ENCODE measurements at regions not wholly inside any gene's neighbourhood (a gene's known extent, or its start where the extent isn't known, plus 50 kb on each side); places are given as distances from the start of the nearest gene placed in this dataset.

- DNase-seq (ENCODE audit: low spot score) (no peak), ATAC-seq (no peak)
- POLR2A ChIA-PET = no interaction called here
- Mint-ChIP-seq H3K4me1 (peaks cover 24% of the 10 kb centered on the region), H3K27me3 (ENCODE audit: low read depth) (no peaks in the 10 kb centered on the region; the same call in 1 of the 2 replicates), H3K36me3 (no peaks in the 10 kb centered on the region), H3K9me3 (no peaks in the 10 kb centered on the region), H3K4me3 (no peak overlapping the region), H3K27ac (no peak overlapping the region)
- CTCF ChIA-PET = no interaction called here
- TF ChIP-seq FOXK1 (CRISPR knock-in tag; IDR thresholded peaks at IDR 0.05) (no peak), RORB (CRISPR knock-in tag; IDR thresholded peaks at IDR 0.05) (no peak), ERG (CRISPR knock-in tag; IDR thresholded peaks at IDR 0.05) (no peak), GRHL2 (CRISPR knock-in tag; IDR thresholded peaks at IDR 0.05; ENCODE audit: insufficient replicate concordance, severe bottlenecking) (no peak), ZNF532 (CRISPR knock-in tag; IDR thresholded peaks at IDR 0.05; ENCODE audit: borderline replicate concordance) (no peak), SP1 (CRISPR knock-in tag; conservative IDR thresholded peaks at IDR 0.05) (no peak), ZNF671 (CRISPR knock-in tag; IDR thresholded peaks at IDR 0.05) (no peak), CREB1 (CRISPR knock-in tag; IDR thresholded peaks at IDR 0.05) (no peak), ATF2 (CRISPR knock-in tag; IDR thresholded peaks at IDR 0.05; ENCODE audit: borderline replicate concordance, low read depth) (no peak), TEAD4 (CRISPR knock-in tag; IDR thresholded peaks at IDR 0.05) (no peak), ZNF138 (CRISPR knock-in tag; conservative IDR thresholded peaks at IDR 0.05) (no peak), NFE2L1 (CRISPR knock-in tag; IDR thresholded peaks at IDR 0.05) (no peak), MYBL2 (CRISPR knock-in tag; IDR thresholded peaks at IDR 0.05) (no peak), ZNF396 (CRISPR knock-in tag; IDR thresholded peaks at IDR 0.05; ENCODE audit: borderline replicate concordance) (no peak), ZNF425 (CRISPR knock-in tag; conservative IDR thresholded peaks at IDR 0.05) (no peak)
Measured at GRCh38 chr21:21715266-21715969, 717.2 kb downstream of the NCAM2 start.

- TF ChIP-seq IRF1 (CRISPR knock-in tag; IDR thresholded peaks at IDR 0.05) (no peak), ZNF671 (CRISPR knock-in tag; IDR thresholded peaks at IDR 0.05) (no peak), ZNF396 (CRISPR knock-in tag; IDR thresholded peaks at IDR 0.05; ENCODE audit: borderline replicate concordance) (no peak), SP1 (CRISPR knock-in tag; conservative IDR thresholded peaks at IDR 0.05) (no peak), SMAD4 (CRISPR knock-in tag; IDR thresholded peaks at IDR 0.05) (no peak), NR2C2 (CRISPR knock-in tag; IDR thresholded peaks at IDR 0.05) (no peak), ZNF138 (CRISPR knock-in tag; conservative IDR thresholded peaks at IDR 0.05) (no peak), NFYB (CRISPR knock-in tag; conservative IDR thresholded peaks at IDR 0.05; ENCODE audit: low read depth) (no peak), ETV6 (CRISPR knock-in tag; IDR thresholded peaks at IDR 0.05) (no peak), ELF4 (CRISPR knock-in tag; IDR thresholded peaks at IDR 0.05; ENCODE audit: low read depth) (no peak), ZNF423 (CRISPR knock-in tag; IDR thresholded peaks at IDR 0.05) (no peak)
- ChIA-PET POLR2A (no interaction called here), CTCF (no interaction called here)
- H3K27me3 Mint-ChIP-seq (ENCODE audit: low read depth) = no peaks in the 10 kb centered on the region; the same call in 1 of the 2 replicates
- no peaks in the 10 kb centered on the region for H3K4me1 Mint-ChIP-seq
- H3K4me3 Mint-ChIP-seq = no peak overlapping the region
- H3K9me3 Mint-ChIP-seq = no peaks in the 10 kb centered on the region
- ATAC-seq (no peak), DNase-seq (ENCODE audit: low spot score) (no peak)
- H3K27ac Mint-ChIP-seq = no peak overlapping the region
- H3K36me3 Mint-ChIP-seq = no peaks in the 10 kb centered on the region
Measured at GRCh38 chr21:21722731-21723130, 724.5 kb downstream of the NCAM2 start.

Data from WTC11 (cell line).